SU-DHL-6 (cell line): ENCODE measurements at regions not wholly inside any gene's neighbourhood (a gene's known extent, or its start where the extent isn't known, plus 50 kb on each side); places are given as distances from the start of the nearest gene placed in this dataset.

Experiments
- H2AFZ ChIP-seq: fragments of 200-600 bp; sonication (generic); 2 replicates; pipeline ENCODE4 v1.6.1; 2014; ENCODE audit warnings: low read depth, mild to moderate bottlenecking, moderate library complexity, mixed read lengths, antibody characterized with exemption, low read length; ENCODE audit not compliant: severe bottlenecking
- H3F3A ChIP-seq: fragments of 200-600 bp; shearing (Covaris generic); 2 replicates; pipeline ENCODE4 v1.6.0; 2016; ENCODE audit warnings: antibody characterized with exemption, mild to moderate bottlenecking; ENCODE audit not compliant: insufficient read depth
- H3K27ac ChIP-seq: fragments of 200-600 bp; sonication (generic); 2 replicates; pipeline ENCODE4 v1.5.1; 2016; ENCODE audit warnings: low read depth, mild to moderate bottlenecking, low read length, moderate library complexity, mixed read lengths
- H3K27me3 ChIP-seq: fragments of 200-600 bp; sonication (generic), shearing (Covaris generic); 2 replicates; pipeline ENCODE4 v1.6.0; 2014; ENCODE audit warnings: mild to moderate bottlenecking, low read length
- H3K36me3 ChIP-seq: fragments of 200-600 bp; sonication (generic); 2 replicates; pipeline ENCODE4 v1.6.1; 2014; ENCODE audit warnings: mild to moderate bottlenecking, low read length, mixed read lengths
- H3K4me2 ChIP-seq: fragments of 300-600, 200-600 bp; shearing (Covaris generic), sonication (generic); 2 replicates; pipeline ENCODE4 v1.6.0; 2014; ENCODE audit warnings: low read length, low read depth, mild to moderate bottlenecking; ENCODE audit not compliant: poor library complexity, severe bottlenecking
- H3K4me3 ChIP-seq: fragments of 200-600 bp; sonication (generic); 2 replicates; pipeline ENCODE4 v1.5.1; 2014; ENCODE audit warnings: antibody characterized with exemption, low read length, mild to moderate bottlenecking, mixed read lengths; ENCODE audit not compliant: insufficient read depth, poor library complexity, severe bottlenecking
- H3K79me2 ChIP-seq: fragments of 200-600 bp; sonication (generic); 2 replicates; pipeline ENCODE4 v1.6.1; 2014; ENCODE audit warnings: mild to moderate bottlenecking, low read length, moderate library complexity; ENCODE audit not compliant: insufficient read depth
- H3K9ac ChIP-seq: fragments of 200-600 bp; sonication (generic); 2 replicates; pipeline ENCODE4 v1.7.0; 2014; ENCODE audit warnings: mild to moderate bottlenecking, low read length
- H3K9me2 ChIP-seq: fragments of 200-600 bp; sonication (generic); replicated peaks from 2 replicates; pipeline ENCODE4 v1.6.1; 2014; ENCODE audit warnings: low read length; ENCODE audit not compliant: insufficient read depth
- H3K9me3 ChIP-seq: fragments of 200-600 bp; sonication (generic); 2 replicates; pipeline ENCODE4 v1.6.1; 2014; ENCODE audit warnings: low read length, mixed read lengths; ENCODE audit not compliant: insufficient read depth
- H4K20me1 ChIP-seq: fragments of 200-600 bp; sonication (generic); 2 replicates; pipeline ENCODE4 v1.6.1; 2014; ENCODE audit warnings: low read depth, mild to moderate bottlenecking, antibody characterized with exemption, low read length, moderate library complexity, mixed read lengths
- EZH2phosphoT487 ChIP-seq: fragments of 200-600 bp; sonication (generic), shearing (Covaris generic); conservative IDR thresholded peaks from 2 replicates; pipeline ENCODE4 v1.6.1; 2018; ENCODE audit warnings: mild to moderate bottlenecking, antibody characterized with exemption, low read length, moderate library complexity, mixed read lengths
- TF ChIP-seq, protein P1 (sequence below): fragments of 200-600 bp; sonication (generic); IDR thresholded peaks from one replicate; pipeline ENCODE4 v1.5.1; 2017; ENCODE audit warnings: antibody characterized with exemption, mild to moderate bottlenecking, low read length, moderate library complexity; ENCODE audit not compliant: insufficient read depth, poor library complexity, severe bottlenecking

DNA sequence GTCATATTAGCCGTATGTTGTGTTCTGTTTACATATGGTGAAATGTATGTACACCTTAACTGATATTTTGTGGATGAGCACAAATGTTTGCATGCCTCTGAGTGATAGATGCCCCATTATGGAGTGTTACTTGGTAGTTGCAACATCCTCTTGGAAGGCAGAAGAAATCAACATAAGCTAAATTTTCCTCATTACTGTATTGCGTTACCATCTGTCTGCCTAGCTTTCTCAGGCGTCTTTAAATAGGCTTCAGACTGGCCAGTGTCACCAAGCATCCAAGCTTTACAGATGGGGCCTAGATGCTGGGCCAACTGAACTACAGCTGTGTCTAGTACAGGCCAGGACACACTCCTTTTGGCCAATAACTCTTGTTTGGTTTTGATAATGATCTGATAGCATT is 250.6 kb downstream of the SAMD5 start:
- no peak overlapping the region for H3K9ac ChIP-seq
- no peaks in the 10 kb centered on the region for H3K79me2 ChIP-seq
- no peak overlapping the region for H3K4me3 ChIP-seq
- no peak overlapping the region for H3K27ac ChIP-seq
- no peak overlapping the region for H2AFZ ChIP-seq
- H3K9me3 ChIP-seq = no peaks in the 10 kb centered on the region
- no peaks in the 10 kb centered on the region for H3K36me3 ChIP-seq
- H3K4me2 ChIP-seq = no peak overlapping the region
- H4K20me1 ChIP-seq = no peaks in the 10 kb centered on the region
- H3F3A ChIP-seq = no peaks in the 10 kb centered on the region
- TF ChIP-seq EZH2phosphoT487 = no peak
- TF ChIP-seq, protein P1, sequence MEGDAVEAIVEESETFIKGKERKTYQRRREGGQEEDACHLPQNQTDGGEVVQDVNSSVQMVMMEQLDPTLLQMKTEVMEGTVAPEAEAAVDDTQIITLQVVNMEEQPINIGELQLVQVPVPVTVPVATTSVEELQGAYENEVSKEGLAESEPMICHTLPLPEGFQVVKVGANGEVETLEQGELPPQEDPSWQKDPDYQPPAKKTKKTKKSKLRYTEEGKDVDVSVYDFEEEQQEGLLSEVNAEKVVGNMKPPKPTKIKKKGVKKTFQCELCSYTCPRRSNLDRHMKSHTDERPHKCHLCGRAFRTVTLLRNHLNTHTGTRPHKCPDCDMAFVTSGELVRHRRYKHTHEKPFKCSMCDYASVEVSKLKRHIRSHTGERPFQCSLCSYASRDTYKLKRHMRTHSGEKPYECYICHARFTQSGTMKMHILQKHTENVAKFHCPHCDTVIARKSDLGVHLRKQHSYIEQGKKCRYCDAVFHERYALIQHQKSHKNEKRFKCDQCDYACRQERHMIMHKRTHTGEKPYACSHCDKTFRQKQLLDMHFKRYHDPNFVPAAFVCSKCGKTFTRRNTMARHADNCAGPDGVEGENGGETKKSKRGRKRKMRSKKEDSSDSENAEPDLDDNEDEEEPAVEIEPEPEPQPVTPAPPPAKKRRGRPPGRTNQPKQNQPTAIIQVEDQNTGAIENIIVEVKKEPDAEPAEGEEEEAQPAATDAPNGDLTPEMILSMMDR = no peak
- H3K27me3 ChIP-seq = no peaks in the 10 kb centered on the region
- H3K9me2 ChIP-seq = no peaks in the 10 kb centered on the region

DNA sequence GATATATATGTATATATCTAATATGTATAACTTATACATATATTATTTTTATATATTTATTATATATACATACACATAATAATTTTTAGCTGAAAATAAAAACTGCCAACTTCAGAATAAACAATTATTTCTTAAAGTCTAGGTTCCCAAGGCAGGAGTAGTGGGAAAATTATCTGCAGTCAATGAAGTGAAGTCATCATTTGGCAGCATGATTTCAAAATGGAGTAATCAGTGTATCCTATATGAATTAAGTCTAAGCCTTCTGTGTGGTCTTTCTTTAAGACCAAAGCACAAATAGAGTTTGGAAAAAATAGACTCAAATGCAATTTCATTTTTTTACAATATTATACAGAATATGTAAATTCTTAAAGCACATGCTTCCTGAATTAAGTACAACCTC is 251.0 kb downstream of the SAMD5 start:
- Histone ChIP-seq H3K79me2 (no peaks in the 10 kb centered on the region), H3F3A (no peaks in the 10 kb centered on the region), H3K9ac (no peak overlapping the region), H3K27ac (no peak overlapping the region), H3K4me3 (no peak overlapping the region), H3K9me2 (no peaks in the 10 kb centered on the region), H2AFZ (no peak overlapping the region), H3K27me3 (no peaks in the 10 kb centered on the region), H3K36me3 (no peaks in the 10 kb centered on the region), H3K9me3 (no peaks in the 10 kb centered on the region), H4K20me1 (no peaks in the 10 kb centered on the region), H3K4me2 (no peak overlapping the region)
- TF ChIP-seq, protein P1 = no peak
- TF ChIP-seq EZH2phosphoT487 = no peak

DNA sequence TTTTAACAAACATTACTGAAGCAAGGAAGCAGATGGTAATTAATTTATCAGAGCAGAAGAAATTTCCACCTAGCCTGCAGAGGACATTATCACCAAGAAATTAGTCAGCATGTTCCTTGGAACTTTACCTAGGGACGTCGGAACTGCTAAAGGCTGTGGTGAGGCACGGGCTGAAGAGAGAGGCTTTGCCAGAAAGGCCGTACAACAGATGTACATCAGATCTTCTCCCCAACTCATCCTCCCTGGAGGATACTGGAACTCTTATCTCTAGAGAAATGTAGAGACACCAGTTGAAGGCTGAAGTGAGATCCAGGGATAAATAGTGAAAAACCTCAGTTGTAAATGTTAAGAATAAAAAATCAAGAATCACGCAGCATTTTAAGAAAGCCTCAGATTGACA is 257.1 kb downstream of the SAMD5 start:
- H3K79me2 ChIP-seq = no peaks in the 10 kb centered on the region
- no peaks in the 10 kb centered on the region for H3K9me2 ChIP-seq
- no peak overlapping the region for H3K4me3 ChIP-seq
- H3K27ac ChIP-seq = no peak overlapping the region
- TF ChIP-seq, protein P1 = no peak
- TF ChIP-seq EZH2phosphoT487 = no peak
- no peaks in the 10 kb centered on the region for H4K20me1 ChIP-seq
- H3K9me3 ChIP-seq = no peaks in the 10 kb centered on the region
- no peaks in the 10 kb centered on the region for H3K27me3 ChIP-seq
- H3K4me2 ChIP-seq = no peak overlapping the region
- no peaks in the 10 kb centered on the region for H3K36me3 ChIP-seq
- no peaks in the 10 kb centered on the region for H3F3A ChIP-seq
- H2AFZ ChIP-seq = no peak overlapping the region
- no peak overlapping the region for H3K9ac ChIP-seq

DNA sequence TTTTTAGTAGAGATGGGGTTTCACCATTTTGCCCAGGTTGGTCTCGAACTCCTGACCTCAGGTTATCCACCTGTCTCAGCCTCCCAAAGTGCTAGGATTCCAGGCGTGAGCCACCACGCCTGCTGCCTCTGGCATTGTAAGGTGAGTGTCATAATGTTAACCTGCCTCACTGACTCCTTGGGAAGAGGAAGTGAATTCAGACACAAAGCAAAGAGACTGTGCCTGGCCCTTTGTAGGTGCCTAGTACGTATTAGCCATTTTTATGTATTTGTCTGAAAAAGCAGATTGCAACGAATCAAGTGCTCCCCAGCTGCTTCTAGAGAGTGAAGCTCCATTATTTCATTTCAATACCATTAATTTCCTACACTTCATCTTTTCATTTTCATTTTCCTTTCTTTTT is 260.5 kb downstream of the SAMD5 start:
- TF ChIP-seq, protein P1 = no peak
- no peak for TF ChIP-seq EZH2phosphoT487
- H3K4me2 ChIP-seq = no peak overlapping the region
- H3K9ac ChIP-seq = no peak overlapping the region
- no peak overlapping the region for H3K4me3 ChIP-seq
- no peaks in the 10 kb centered on the region for H3K36me3 ChIP-seq
- no peaks in the 10 kb centered on the region for H3K27me3 ChIP-seq
- H4K20me1 ChIP-seq = no peaks in the 10 kb centered on the region
- no peak overlapping the region for H2AFZ ChIP-seq
- no peaks in the 10 kb centered on the region for H3K9me2 ChIP-seq
- H3K9me3 ChIP-seq = no peaks in the 10 kb centered on the region
- no peaks in the 10 kb centered on the region for H3K79me2 ChIP-seq
- no peaks in the 10 kb centered on the region for H3F3A ChIP-seq
- no peak overlapping the region for H3K27ac ChIP-seq
